K562 (cell line): ENCODE measurements at regions not wholly inside any gene's neighbourhood (a gene's known extent, or its start where the extent isn't known, plus 50 kb on each side); places are given as distances from the start of the nearest gene placed in this dataset.
"Not testable (repeated sequence)": the region's sequence is repeated elsewhere in the genome, so short reads cannot be mapped to it uniquely, and the experiment has no call there.

Experiments used
- EZH2 ChIP-seq: IDR thresholded peaks from 2 replicates; pipeline ENCODE4 v1.6.1; 2012; ENCODE audit warnings: low read depth, mild to moderate bottlenecking, inconsistent platforms, low read length, borderline replicate concordance
- MLX ChIP-seq, 2 experiments: fragments of 450-650 bp in 1 of 2; sonication (generic) in 1 of 2; formaldehyde crosslinking; conservative IDR thresholded peaks; 2 replicates each; pipeline versions ENCODE4 v1.4.0 to v1.8.1; 2020 to 2022; ENCODE audit warnings: mild to moderate bottlenecking in 1 of 2, missing genetic modification reagents in 1 of 2
- POLR2B ChIP-seq: fragments of 450-650 bp; IDR thresholded peaks from 2 replicates; pipeline ENCODE4 v1.6.1; 2018; ENCODE audit warnings: low read depth; ENCODE audit not compliant: partially characterized antibody
- ZNF274 ChIP-seq: IDR thresholded peaks from 2 replicates; pipeline ENCODE4 v1.6.1; 2011; ENCODE audit warnings: low read depth, mild to moderate bottlenecking, low read length, moderate library complexity, borderline replicate concordance
- TF ChIP-seq, protein P1 (sequence below), 2 experiments: fragments of 450-650 bp; formaldehyde crosslinking in 1 of 2; IDR thresholded peaks; 2 replicates each; pipeline versions ENCODE4 v1.4.0 to v1.6.1; 2014 to 2020; ENCODE audit warnings: mild to moderate bottlenecking in 2 of 2, borderline replicate concordance in 1 of 2, low read depth in 1 of 2

DNA sequence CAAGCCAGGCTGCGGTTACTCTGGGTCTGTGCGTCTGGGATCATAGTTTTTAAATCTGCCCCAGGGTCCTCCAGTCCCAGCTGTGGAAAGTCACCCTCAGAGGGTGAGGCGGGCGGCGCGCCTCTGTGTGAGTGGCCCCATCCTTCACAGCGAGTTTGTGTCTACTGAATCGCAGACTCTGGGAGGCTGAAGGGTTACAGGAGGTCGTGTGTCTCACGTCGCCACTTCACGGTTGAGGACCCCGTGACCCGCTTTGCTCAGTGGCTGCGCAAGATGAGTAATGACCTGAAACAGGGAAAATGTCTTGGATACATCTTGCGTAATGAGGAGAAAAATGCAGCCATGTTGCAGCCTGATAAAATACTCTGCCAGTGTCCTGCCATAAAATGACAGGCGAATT, 72.3 kb upstream of the SAMD11 start:
- not testable (repeated sequence) for TF ChIP-seq MLX (CRISPR knock-in tag; conservative IDR thresholded peaks at IDR 0.05); ZNF274; POLR2B; EZH2
- TF ChIP-seq, protein P1, sequence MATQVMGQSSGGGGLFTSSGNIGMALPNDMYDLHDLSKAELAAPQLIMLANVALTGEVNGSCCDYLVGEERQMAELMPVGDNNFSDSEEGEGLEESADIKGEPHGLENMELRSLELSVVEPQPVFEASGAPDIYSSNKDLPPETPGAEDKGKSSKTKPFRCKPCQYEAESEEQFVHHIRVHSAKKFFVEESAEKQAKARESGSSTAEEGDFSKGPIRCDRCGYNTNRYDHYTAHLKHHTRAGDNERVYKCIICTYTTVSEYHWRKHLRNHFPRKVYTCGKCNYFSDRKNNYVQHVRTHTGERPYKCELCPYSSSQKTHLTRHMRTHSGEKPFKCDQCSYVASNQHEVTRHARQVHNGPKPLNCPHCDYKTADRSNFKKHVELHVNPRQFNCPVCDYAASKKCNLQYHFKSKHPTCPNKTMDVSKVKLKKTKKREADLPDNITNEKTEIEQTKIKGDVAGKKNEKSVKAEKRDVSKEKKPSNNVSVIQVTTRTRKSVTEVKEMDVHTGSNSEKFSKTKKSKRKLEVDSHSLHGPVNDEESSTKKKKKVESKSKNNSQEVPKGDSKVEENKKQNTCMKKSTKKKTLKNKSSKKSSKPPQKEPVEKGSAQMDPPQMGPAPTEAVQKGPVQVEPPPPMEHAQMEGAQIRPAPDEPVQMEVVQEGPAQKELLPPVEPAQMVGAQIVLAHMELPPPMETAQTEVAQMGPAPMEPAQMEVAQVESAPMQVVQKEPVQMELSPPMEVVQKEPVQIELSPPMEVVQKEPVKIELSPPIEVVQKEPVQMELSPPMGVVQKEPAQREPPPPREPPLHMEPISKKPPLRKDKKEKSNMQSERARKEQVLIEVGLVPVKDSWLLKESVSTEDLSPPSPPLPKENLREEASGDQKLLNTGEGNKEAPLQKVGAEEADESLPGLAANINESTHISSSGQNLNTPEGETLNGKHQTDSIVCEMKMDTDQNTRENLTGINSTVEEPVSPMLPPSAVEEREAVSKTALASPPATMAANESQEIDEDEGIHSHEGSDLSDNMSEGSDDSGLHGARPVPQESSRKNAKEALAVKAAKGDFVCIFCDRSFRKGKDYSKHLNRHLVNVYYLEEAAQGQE (IDR thresholded peaks at IDR 0.05; ENCODE audit: borderline replicate concordance) = not testable (repeated sequence)
- TF ChIP-seq, protein P1 (CRISPR knock-in tag; IDR thresholded peaks at IDR 0.05; ENCODE audit: low read depth) = not testable (repeated sequence)
